Esophagus squamous epithelium (tissue), 5 donors: ENCODE measurements at regions not wholly inside any gene's neighbourhood (a gene's known extent, or its start where the extent isn't known, plus 50 kb on each side); places are given as distances from the start of the nearest gene placed in this dataset.

Experiments
- DNase-seq: peaks from one replicate; lab custom pipeline; 2025; lab: John Stamatoyannopoulos, UW
- H3K27ac ChIP-seq, 4 donors: fragments of 200-600 bp; sonication (generic); one replicate each; pipeline ENCODE4 v1.5.1; 2016 to 2019; ENCODE audit warnings: mild to moderate bottlenecking in 1 of 4
- H3K27me3 ChIP-seq, 4 donors: fragments of 200-600 bp; sonication (generic); 1 replicate in 3 of 4; 2 replicates in 1 of 4; pipeline versions ENCODE4 v1.5.1 to v1.6.0; 2017 to 2021; ENCODE audit warnings: antibody characterized with exemption in 1 of 4
- H3K36me3 ChIP-seq, 3 donors: fragments of 200-600 bp; sonication (generic); one replicate each; pipeline ENCODE4 v1.5.1; 2016 to 2019
- H3K4me1 ChIP-seq, 3 donors: fragments of 200-600 bp; sonication (generic); one replicate each; pipeline ENCODE4 v1.5.1; 2017 to 2019
- H3K4me3 ChIP-seq, 4 donors: fragments of 200-600 bp; sonication (generic); 1 replicate in 3 of 4; 2 replicates in 1 of 4; pipeline ENCODE4 v1.5.1; 2016 to 2019; ENCODE audit warnings: mild to moderate bottlenecking in 2 of 4, moderate library complexity in 1 of 4
- H3K9me3 ChIP-seq, 3 donors: fragments of 200-600 bp; sonication (generic); one replicate each; pipeline ENCODE4 v1.5.1; 2016 to 2019
- CTCF ChIP-seq, 6 experiments: fragments of 450-650 bp in 4 of 6; fragments of 200-600 bp in 2 of 6; sonication (generic) in 2 of 6; IDR thresholded peaks; one replicate each; pipeline ENCODE4 v1.5.1; 2016 to 2019; ENCODE audit warnings: antibody characterized with exemption in 6 of 6, mild to moderate bottlenecking in 4 of 6, moderate library complexity in 4 of 6
- POLR2A ChIP-seq, 4 donors: fragments of 450-650 bp; IDR thresholded peaks; one replicate each; pipeline ENCODE4 v1.6.1; 2017; ENCODE audit warnings: antibody characterized with exemption in 4 of 4, mild to moderate bottlenecking in 4 of 4, moderate library complexity in 3 of 4
- WGBS, 2 donors: methylation state at CpG; one replicate each; pipeline ENCODE4 v1.1.5; 2018; 5-methylcytosine and 5-hydroxymethylcytosine counted together
- intact Hi-C: fragments of 100-400 bp; cut with DNase I; formaldehyde crosslinking; loops from one replicate; pipeline ENCODE4 v1.15.0; 2022
- donor health status: DM: yes; HTN: yes; CAD: no.

GRCh38 chr5:163963881-163964280 is 458.5 kb downstream of the MAT2B start:
- no peak for DNase-seq
- WGBS, 2 donors: 78 to 83% methylated on average over 9 of the region's 9 CpGs

GRCh38 chr5:163964671-163965070 is 459.3 kb downstream of the MAT2B start:
- intact Hi-C loops: no loop called here
- H3K27me3 ChIP-seq: no peaks in the 10 kb centered on the region
- no peak overlapping the region for H3K27ac ChIP-seq
- H3K4me3 ChIP-seq: no peak overlapping the region
- H3K4me1 ChIP-seq: no peaks in the 10 kb centered on the region
- 42 to 62% methylated on average over 3 of the region's 3 CpGs for WGBS, 2 donors
- H3K36me3 ChIP-seq: no peaks in the 10 kb centered on the region
- TF ChIP-seq POLR2A (IDR thresholded peaks at IDR 0.05) (no peak), CTCF (IDR thresholded peaks at IDR 0.05) (no peak)
- H3K9me3 ChIP-seq: no peaks in the 10 kb centered on the region
- DNase-seq: no peak

More at GRCh38 chr5:163963881-163964280, 458.5 kb downstream of the MAT2B start:
- no peaks in the 10 kb centered on the region for H3K4me1 ChIP-seq
- no peak for TF ChIP-seq POLR2A (IDR thresholded peaks at IDR 0.05)
- TF ChIP-seq CTCF (IDR thresholded peaks at IDR 0.05): no peak
- no peaks in the 10 kb centered on the region for H3K9me3 ChIP-seq
- no peak overlapping the region for H3K4me3 ChIP-seq
- intact Hi-C loops: no loop called here
- no peaks in the 10 kb centered on the region for H3K36me3 ChIP-seq
- no peak overlapping the region for H3K27ac ChIP-seq
- H3K27me3 ChIP-seq: no peaks in the 10 kb centered on the region

GRCh38 chr5:163967268-163967667 is 461.8 kb downstream of the MAT2B start:
- H3K9me3 ChIP-seq: no peaks in the 10 kb centered on the region
- no peak overlapping the region for H3K4me3 ChIP-seq
- H3K4me1 ChIP-seq: no peaks in the 10 kb centered on the region
- WGBS, 2 donors: 37 to 58% methylated on average over 1 of the region's 1 CpG
- no peaks in the 10 kb centered on the region for H3K36me3 ChIP-seq
- no peak overlapping the region for H3K27ac ChIP-seq
- DNase-seq: no peak
- no peaks in the 10 kb centered on the region for H3K27me3 ChIP-seq
- intact Hi-C loops: no loop called here
- TF ChIP-seq CTCF (IDR thresholded peaks at IDR 0.05) (no peak), POLR2A (IDR thresholded peaks at IDR 0.05) (no peak)

GRCh38 chr5:163968651-163969050 is 463.2 kb downstream of the MAT2B start:
- Histone ChIP-seq H3K27ac (no peak overlapping the region), H3K4me3 (no peak overlapping the region), H3K27me3 (no peaks in the 10 kb centered on the region), H3K36me3 (no peaks in the 10 kb centered on the region), H3K4me1 (no peaks in the 10 kb centered on the region), H3K9me3 (no peaks in the 10 kb centered on the region)
- TF ChIP-seq POLR2A (IDR thresholded peaks at IDR 0.05): no peak
- TF ChIP-seq CTCF (IDR thresholded peaks at IDR 0.05): no peak
- 41 to 48% methylated on average over 2 of the region's 2 CpGs for WGBS, 2 donors
- DNase-seq: no peak
- intact Hi-C loops: no loop called here

- no peaks in the 10 kb centered on the region for H3K9me3 ChIP-seq
These were observed 471.3 kb downstream of the MAT2B start for GRCh38 chr5:163976696-163977095.

More at GRCh38 chr5:163976696-163977095, 471.3 kb downstream of the MAT2B start:
- TF ChIP-seq POLR2A (IDR thresholded peaks at IDR 0.05) (no peak), CTCF (IDR thresholded peaks at IDR 0.05) (no peak)
- 76 to 80% methylated on average over 3 of the region's 3 CpGs for WGBS, 2 donors
- no peak for DNase-seq
- H3K36me3 ChIP-seq: no peaks in the 10 kb centered on the region
- H3K4me3 ChIP-seq: no peak overlapping the region
- intact Hi-C loops: no loop called here
- H3K27me3 ChIP-seq: no peaks in the 10 kb centered on the region
- no peak overlapping the region for H3K27ac ChIP-seq
- H3K4me1 ChIP-seq: no peaks in the 10 kb centered on the region
